ENCODE measurements at regions not wholly inside any gene's neighbourhood (a gene's known extent, or its start where the extent isn't known, plus 50 kb on each side); places are given as distances from the start of the nearest gene placed in this dataset.

- no peak overlapping the region for H3K4me2 ChIP-seq (replicated peaks; ENCODE audit: extremely low read depth, low read length, poor library complexity, severe bottlenecking)
- intact Hi-C loops (cut with micrococcal nuclease), result loop anchor here (10.0 kb wide), 2 partner anchors 228 to 258 kb away; no protein-coding TSS in a partner anchor
- H3K27me3 Mint-ChIP-seq (ENCODE audit: low read depth in 3 of 3), result peaks cover 0 to 2% (median 0%) of the 10 kb centered on the region in 3 donors
Observed at GRCh38 chr4:149986917-149987316, 91.3 kb upstream of the DCLK2 start.

GRCh38 chr4:149987330-149988086 lies 90.7 kb upstream of the DCLK2 start:
- Histone ChIP-seq H3K9ac (ENCODE audit: insufficient read depth, low read length, poor library complexity, severe bottlenecking) (no peak overlapping the region), H3K4me3 (replicated peaks in 1 of 3; ENCODE audit: low read depth in 2 of 3, low read length in 3 of 3) (no peak overlapping the region), H3K27me3 (ENCODE audit: control insufficient read depth in 2 of 2, insufficient read depth in 2 of 2, low read length in 2 of 2) (no peaks in the 10 kb centered on the region), H2AFZ (ENCODE audit: insufficient read depth, low read depth, low read length, poor library complexity, severe bottlenecking) (no peak overlapping the region), H3K9me3 (replicated peaks in 1 of 2; ENCODE audit: control insufficient read depth in 1 of 2, insufficient read depth in 1 of 2, low read length in 2 of 2) (no peaks in the 10 kb centered on the region), H3K4me2 (replicated peaks; ENCODE audit: extremely low read depth, low read length, poor library complexity, severe bottlenecking) (no peak overlapping the region), H3K79me2 (ENCODE audit: insufficient read depth, low read length) (no peaks in the 10 kb centered on the region), H3K36me3 (replicated peaks in 1 of 2; ENCODE audit: control insufficient read depth in 1 of 2, insufficient read depth in 2 of 2, low read length in 2 of 2) (no peaks in the 10 kb centered on the region), H3K4me1 (ENCODE audit: control insufficient read depth in 1 of 2, insufficient read depth in 2 of 2, low read length in 2 of 2) (no peaks in the 10 kb centered on the region), H3K27ac (ENCODE audit: low read depth in 1 of 2, low read length in 2 of 2) (no peak overlapping the region), H4K20me1 (ENCODE audit: insufficient read depth, low read length) (no peaks in the 10 kb centered on the region)
- intact Hi-C loops (cut with micrococcal nuclease), result loop anchor here (10.0 kb wide), 2 partner anchors 227 to 257 kb away; no protein-coding TSS in a partner anchor
- no peak overlapping the region for H3K27ac Mint-ChIP-seq
- no peaks in the 10 kb centered on the region for H3K36me3 Mint-ChIP-seq
- H3K9me3 Mint-ChIP-seq, result no peaks in the 10 kb centered on the region
- TF ChIP-seq CTCF (IDR thresholded peaks at IDR 0.05), result no peak
- H3K4me3 Mint-ChIP-seq, result no peak overlapping the region
- no peaks in the 10 kb centered on the region for H3K4me1 Mint-ChIP-seq
- peaks cover 0 to under 1% (median 0%) of the 10 kb centered on the region in 3 donors for H3K27me3 Mint-ChIP-seq (ENCODE audit: low read depth in 3 of 3)
- no peak for DNase-seq
- 37% methylated on average over 2 of the region's 4 CpGs for WGBS (ENCODE audit: insufficient coverage)

More at GRCh38 chr4:149986917-149987316, 91.3 kb upstream of the DCLK2 start:
- Histone ChIP-seq H3K79me2 (ENCODE audit: insufficient read depth, low read length) (no peaks in the 10 kb centered on the region), H4K20me1 (ENCODE audit: insufficient read depth, low read length) (no peaks in the 10 kb centered on the region), H2AFZ (ENCODE audit: insufficient read depth, low read depth, low read length, poor library complexity, severe bottlenecking) (no peak overlapping the region), H3K9ac (ENCODE audit: insufficient read depth, low read length, poor library complexity, severe bottlenecking) (no peak overlapping the region), H3K9me3 (replicated peaks in 1 of 2; ENCODE audit: control insufficient read depth in 1 of 2, insufficient read depth in 1 of 2, low read length in 2 of 2) (no peaks in the 10 kb centered on the region), H3K36me3 (replicated peaks in 1 of 2; ENCODE audit: control insufficient read depth in 1 of 2, insufficient read depth in 2 of 2, low read length in 2 of 2) (no peaks in the 10 kb centered on the region), H3K4me1 (ENCODE audit: control insufficient read depth in 1 of 2, insufficient read depth in 2 of 2, low read length in 2 of 2) (no peaks in the 10 kb centered on the region), H3K27me3 (ENCODE audit: control insufficient read depth in 2 of 2, insufficient read depth in 2 of 2, low read length in 2 of 2) (no peaks in the 10 kb centered on the region), H3K4me3 (replicated peaks in 1 of 3; ENCODE audit: low read depth in 2 of 3, low read length in 3 of 3) (no peak overlapping the region), H3K27ac (ENCODE audit: low read depth in 1 of 2, low read length in 2 of 2) (no peak overlapping the region)
- H3K4me1 Mint-ChIP-seq, result no peaks in the 10 kb centered on the region
- no peak overlapping the region for H3K27ac Mint-ChIP-seq
- WGBS (ENCODE audit: insufficient coverage), result 93% methylated on average over 2 of the region's 3 CpGs
- DNase-seq, result no peak
- no peaks in the 10 kb centered on the region for H3K36me3 Mint-ChIP-seq
- no peaks in the 10 kb centered on the region for H3K9me3 Mint-ChIP-seq
- no peak for TF ChIP-seq CTCF (IDR thresholded peaks at IDR 0.05)
- H3K4me3 Mint-ChIP-seq, result no peak overlapping the region

Measured in CD14-positive monocyte (primary cell).